Hepatocyte (in vitro differentiated cells): ENCODE measurements at regions not wholly inside any gene's neighbourhood (a gene's known extent, or its start where the extent isn't known, plus 50 kb on each side); places are given as distances from the start of the nearest gene placed in this dataset.

Experiments used
- CTCF ChIP-seq: fragments of 200-600 bp; sonication (generic); IDR thresholded peaks from 2 replicates; pipeline ENCODE4 v1.5.1; 2016; ENCODE audit warnings: antibody characterized with exemption, mild to moderate bottlenecking; ENCODE audit not compliant: poor library complexity
- EZH2 ChIP-seq: fragments of 200-600 bp; sonication (generic); IDR thresholded peaks from 2 replicates; pipeline ENCODE4 v1.6.1; 2016; ENCODE audit warnings: antibody characterized with exemption, mild to moderate bottlenecking, borderline replicate concordance

- no peak for TF ChIP-seq CTCF
- no peak for TF ChIP-seq EZH2
Measured at GRCh38 chr4:165743422-165743821, 129.6 kb upstream of the TLL1 start.
